Left lung (tissue), 4 donors: ENCODE measurements at regions not wholly inside any gene's neighbourhood (a gene's known extent, or its start where the extent isn't known, plus 50 kb on each side); places are given as distances from the start of the nearest gene placed in this dataset.

Experiments used
- ATAC-seq: fragments of 200-7000 bp; cut with Tn5 transposase; one replicate; pipeline ENCODE4 v1.9.1; 2020; ENCODE audit warnings: moderate library complexity
- DNase-seq, 4 donors: peaks; one replicate each; pipeline ENCODE4 v3.0.0-alpha.2; 2013 to 2020
- H3K27ac ChIP-seq, 2 donors: fragments of 200-600 bp; sonication (generic) in 1 of 2; one replicate each; pipeline versions ENCODE4 v1.5.0 to v1.8.0; 2020 to 2021
- H3K27me3 ChIP-seq, 2 donors: fragments of 200-600 bp; sonication (generic) in 1 of 2; one replicate each; pipeline versions ENCODE4 v1.5.0 to v1.8.0; 2020 to 2021
- H3K36me3 ChIP-seq, 2 donors: fragments of 200-600 bp; sonication (generic) in 1 of 2; one replicate each; pipeline versions ENCODE4 v1.5.0 to v1.8.0; 2020 to 2021
- H3K4me1 ChIP-seq, 2 donors: fragments of 200-600 bp; one replicate each; pipeline ENCODE4 v1.8.0; 2021
- H3K4me3 ChIP-seq, 2 donors: fragments of 200-600 bp; sonication (generic) in 1 of 2; one replicate each; pipeline versions ENCODE4 v1.5.0 to v1.8.0; 2020 to 2021; ENCODE audit warnings: mild to moderate bottlenecking in 1 of 2
- H3K9me3 ChIP-seq, 2 donors: fragments of 200-600 bp; sonication (generic) in 1 of 2; one replicate each; pipeline versions ENCODE4 v1.5.0 to v1.8.0; 2020 to 2021
- intact Hi-C, 2 donors: fragments of 100-400 bp; cut with DNase I; formaldehyde crosslinking; loops; one replicate each; pipeline versions ENCODE4 v1.11.2 to v1.14.2; 2022
- TF ChIP-seq, protein P1 (sequence below), 2 donors: fragments of 200-600 bp; sonication (generic) in 1 of 2; IDR thresholded peaks; one replicate each; pipeline versions ENCODE4 v1.5.0 to v1.8.0; 2021; ENCODE audit warnings: antibody characterized with exemption in 2 of 2
- donor health status: DM: no; HTN: yes; CAD: no.
- donor health status: DM: no; HTN: no; CAD: no.

DNA sequence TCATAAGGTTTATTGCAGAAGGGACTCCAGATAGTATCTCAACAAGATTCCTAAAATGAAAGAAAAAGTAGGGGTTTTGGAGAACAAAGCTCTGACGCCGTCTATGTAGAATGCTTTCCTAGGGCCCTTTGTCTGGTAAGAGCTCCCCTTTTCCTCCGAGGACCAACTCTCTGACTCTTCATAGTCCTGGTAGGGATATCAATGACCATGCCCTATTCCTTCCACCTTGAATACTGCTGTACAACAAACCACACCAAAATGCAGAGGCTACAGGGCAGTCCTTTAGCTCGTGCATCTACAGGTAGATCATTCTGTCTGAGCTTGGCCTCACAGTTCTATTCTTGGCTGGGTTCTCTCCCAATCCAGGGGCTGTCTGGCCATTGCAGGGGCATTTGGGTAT is 190.3 kb downstream of the WDR11 start:
- TF ChIP-seq, protein P1, sequence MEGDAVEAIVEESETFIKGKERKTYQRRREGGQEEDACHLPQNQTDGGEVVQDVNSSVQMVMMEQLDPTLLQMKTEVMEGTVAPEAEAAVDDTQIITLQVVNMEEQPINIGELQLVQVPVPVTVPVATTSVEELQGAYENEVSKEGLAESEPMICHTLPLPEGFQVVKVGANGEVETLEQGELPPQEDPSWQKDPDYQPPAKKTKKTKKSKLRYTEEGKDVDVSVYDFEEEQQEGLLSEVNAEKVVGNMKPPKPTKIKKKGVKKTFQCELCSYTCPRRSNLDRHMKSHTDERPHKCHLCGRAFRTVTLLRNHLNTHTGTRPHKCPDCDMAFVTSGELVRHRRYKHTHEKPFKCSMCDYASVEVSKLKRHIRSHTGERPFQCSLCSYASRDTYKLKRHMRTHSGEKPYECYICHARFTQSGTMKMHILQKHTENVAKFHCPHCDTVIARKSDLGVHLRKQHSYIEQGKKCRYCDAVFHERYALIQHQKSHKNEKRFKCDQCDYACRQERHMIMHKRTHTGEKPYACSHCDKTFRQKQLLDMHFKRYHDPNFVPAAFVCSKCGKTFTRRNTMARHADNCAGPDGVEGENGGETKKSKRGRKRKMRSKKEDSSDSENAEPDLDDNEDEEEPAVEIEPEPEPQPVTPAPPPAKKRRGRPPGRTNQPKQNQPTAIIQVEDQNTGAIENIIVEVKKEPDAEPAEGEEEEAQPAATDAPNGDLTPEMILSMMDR (IDR thresholded peaks at IDR 0.05) = no peak
- DNase-seq (no peak), ATAC-seq (no peak)
- intact Hi-C loops = no loop called here
- H3K4me1 ChIP-seq = no peaks in the 10 kb centered on the region
- H3K4me3 ChIP-seq = no peak overlapping the region
- no peak overlapping the region for H3K27ac ChIP-seq
- H3K9me3 ChIP-seq = no peaks in the 10 kb centered on the region
- H3K27me3 ChIP-seq = no peaks in the 10 kb centered on the region
- H3K36me3 ChIP-seq = no peaks in the 10 kb centered on the region

- H3K27me3 ChIP-seq = no peaks in the 10 kb centered on the region
- no peaks in the 10 kb centered on the region for H3K4me1 ChIP-seq
- TF ChIP-seq, protein P1 (IDR thresholded peaks at IDR 0.05) = no peak
- H3K36me3 ChIP-seq = no peaks in the 10 kb centered on the region
- ATAC-seq = no peak
- no peak for DNase-seq
- intact Hi-C loops = no loop called here
- no peaks in the 10 kb centered on the region for H3K9me3 ChIP-seq
- no peak overlapping the region for H3K27ac ChIP-seq
- no peak overlapping the region for H3K4me3 ChIP-seq
Observed at GRCh38 chr10:121041906-121042305, 190.7 kb downstream of the WDR11 start.

GRCh38 chr10:121042342-121042741 is 191.2 kb downstream of the WDR11 start:
- H3K9me3 ChIP-seq = no peaks in the 10 kb centered on the region
- ATAC-seq (no peak), DNase-seq (no peak)
- intact Hi-C loops = no loop called here
- no peaks in the 10 kb centered on the region for H3K36me3 ChIP-seq
- no peak overlapping the region for H3K4me3 ChIP-seq
- TF ChIP-seq, protein P1 (IDR thresholded peaks at IDR 0.05) = no peak
- no peaks in the 10 kb centered on the region for H3K4me1 ChIP-seq
- no peak overlapping the region for H3K27ac ChIP-seq
- H3K27me3 ChIP-seq = no peaks in the 10 kb centered on the region

GRCh38 chr10:121043124-121043849 is 192.1 kb downstream of the WDR11 start:
- peak in 1 of 4 donors; percentile 72 for DNase-seq
- intact Hi-C loops = no loop called here
- H3K36me3 ChIP-seq = no peaks in the 10 kb centered on the region
- H3K4me1 ChIP-seq = no peaks in the 10 kb centered on the region
- ATAC-seq = no peak
- H3K27me3 ChIP-seq = no peaks in the 10 kb centered on the region
- TF ChIP-seq, protein P1 (IDR thresholded peaks at IDR 0.05) = no peak
- no peaks in the 10 kb centered on the region for H3K9me3 ChIP-seq
- no peak overlapping the region for H3K4me3 ChIP-seq
- H3K27ac ChIP-seq = no peak overlapping the region

DNA sequence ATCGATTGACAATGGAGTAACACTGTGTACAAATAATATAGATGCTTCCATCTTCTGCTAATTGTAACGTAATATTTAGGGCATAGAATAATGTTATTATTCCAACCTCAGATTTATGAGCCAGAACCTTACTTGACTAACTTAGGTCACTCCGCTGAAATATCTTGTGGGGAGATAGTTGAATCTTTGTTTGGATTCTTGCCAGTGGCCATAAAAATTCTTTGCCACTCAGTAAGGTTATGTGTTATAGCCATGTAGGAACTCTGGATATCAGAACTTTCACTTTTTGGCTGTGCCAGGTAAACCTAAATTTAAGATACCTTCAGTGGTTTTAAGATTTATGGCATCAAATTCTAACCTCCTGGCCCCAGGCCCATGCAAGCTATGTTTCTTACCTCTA is 197.6 kb downstream of the WDR11 start:
- intact Hi-C loops = no loop called here
- H3K36me3 ChIP-seq = no peaks in the 10 kb centered on the region
- ATAC-seq = no peak
- TF ChIP-seq, protein P1 (IDR thresholded peaks at IDR 0.05) = no peak
- DNase-seq = no peak
- H3K4me3 ChIP-seq = no peak overlapping the region
- no peak overlapping the region for H3K27ac ChIP-seq
- H3K9me3 ChIP-seq = no peaks in the 10 kb centered on the region
- no peaks in the 10 kb centered on the region for H3K27me3 ChIP-seq
- no peaks in the 10 kb centered on the region for H3K4me1 ChIP-seq
